ENCODE measurements at regions not wholly inside any gene's neighbourhood (a gene's known extent, or its start where the extent isn't known, plus 50 kb on each side); places are given as distances from the start of the nearest gene placed in this dataset.
A peak's percentile ranks its signal among the peaks of the same experiment; 100 is the strongest.

DNA sequence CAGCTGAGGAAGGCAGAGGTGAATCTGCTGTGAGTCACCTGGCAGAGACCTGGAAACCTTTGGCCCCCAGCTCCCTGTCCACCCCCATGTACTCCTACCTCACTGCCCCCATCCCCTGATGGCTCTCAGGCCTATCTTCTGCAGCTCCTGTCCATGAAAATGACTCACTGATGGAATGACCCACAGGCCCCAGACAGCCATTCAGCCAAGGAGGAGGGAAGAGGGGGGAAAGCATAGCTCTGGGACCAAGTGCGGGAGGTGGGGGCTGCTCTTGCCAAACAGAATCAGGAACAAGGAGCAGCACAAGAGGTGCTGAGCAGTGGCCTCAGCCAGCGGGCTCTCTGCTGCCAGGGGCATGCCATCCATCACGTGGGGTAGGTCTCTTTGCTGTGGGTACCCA is 111.4 kb upstream of the C1QTNF9B start:
- Histone ChIP-seq H4K20me1 (ENCODE audit: insufficient read depth, low read length) (no peaks in the 10 kb centered on the region), H3K4me2 (ENCODE audit: low read length) (no peak overlapping the region), H3K27me3 (ENCODE audit: low read depth, low read length) (no peaks in the 10 kb centered on the region), H3K9ac (ENCODE audit: low read length) (no peak overlapping the region), H3K4me3 (ENCODE audit: low read length) (no peak overlapping the region), H3K9me3 (ENCODE audit: insufficient read depth, low read length) (no peaks in the 10 kb centered on the region), H2AFZ (ENCODE audit: low read depth, low read length) (no peak overlapping the region), H3K36me3 (replicated peaks; ENCODE audit: low read depth, low read length) (no peaks in the 10 kb centered on the region), H3K4me1 (ENCODE audit: low read length) (peaks cover 26% of the 10 kb centered on the region), H3K27ac (ENCODE audit: low read length) (no peak overlapping the region), H3K79me2 (ENCODE audit: low read length) (no peaks in the 10 kb centered on the region)
- TF ChIP-seq, protein P1, sequence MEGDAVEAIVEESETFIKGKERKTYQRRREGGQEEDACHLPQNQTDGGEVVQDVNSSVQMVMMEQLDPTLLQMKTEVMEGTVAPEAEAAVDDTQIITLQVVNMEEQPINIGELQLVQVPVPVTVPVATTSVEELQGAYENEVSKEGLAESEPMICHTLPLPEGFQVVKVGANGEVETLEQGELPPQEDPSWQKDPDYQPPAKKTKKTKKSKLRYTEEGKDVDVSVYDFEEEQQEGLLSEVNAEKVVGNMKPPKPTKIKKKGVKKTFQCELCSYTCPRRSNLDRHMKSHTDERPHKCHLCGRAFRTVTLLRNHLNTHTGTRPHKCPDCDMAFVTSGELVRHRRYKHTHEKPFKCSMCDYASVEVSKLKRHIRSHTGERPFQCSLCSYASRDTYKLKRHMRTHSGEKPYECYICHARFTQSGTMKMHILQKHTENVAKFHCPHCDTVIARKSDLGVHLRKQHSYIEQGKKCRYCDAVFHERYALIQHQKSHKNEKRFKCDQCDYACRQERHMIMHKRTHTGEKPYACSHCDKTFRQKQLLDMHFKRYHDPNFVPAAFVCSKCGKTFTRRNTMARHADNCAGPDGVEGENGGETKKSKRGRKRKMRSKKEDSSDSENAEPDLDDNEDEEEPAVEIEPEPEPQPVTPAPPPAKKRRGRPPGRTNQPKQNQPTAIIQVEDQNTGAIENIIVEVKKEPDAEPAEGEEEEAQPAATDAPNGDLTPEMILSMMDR (IDR thresholded peaks at IDR 0.05; ENCODE audit: low read depth, low read length) = no peak
- no peak for TF ChIP-seq EZH2phosphoT487 (IDR thresholded peaks at IDR 0.05; ENCODE audit: low read depth)

DNA sequence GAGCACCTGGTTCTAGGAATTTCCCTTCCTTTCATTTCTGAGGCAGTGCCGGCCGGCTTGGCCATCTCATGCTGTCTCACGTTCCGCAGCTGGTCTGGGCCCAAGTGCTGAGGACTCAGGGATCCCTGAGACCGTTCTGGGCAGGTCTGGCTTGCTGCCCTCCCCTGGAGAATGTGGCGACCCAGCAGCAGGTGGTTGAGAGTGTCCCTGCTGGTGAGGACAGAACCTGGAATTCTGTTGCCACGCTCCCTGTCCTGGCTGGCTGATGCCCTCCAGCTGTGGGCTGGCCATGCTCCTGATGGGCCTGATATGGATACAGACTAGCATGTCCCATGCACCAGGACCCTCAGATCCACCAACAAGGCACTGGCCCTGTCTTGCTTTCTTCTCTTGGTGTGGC is 114.0 kb upstream of the C1QTNF9B start:
- Histone ChIP-seq H3K9me3 (ENCODE audit: insufficient read depth, low read length) (no peaks in the 10 kb centered on the region), H3K4me1 (ENCODE audit: low read length) (peaks cover 8% of the 10 kb centered on the region), H3K36me3 (replicated peaks; ENCODE audit: low read depth, low read length) (no peaks in the 10 kb centered on the region), H2AFZ (ENCODE audit: low read depth, low read length) (no peak overlapping the region), H3K9ac (ENCODE audit: low read length) (no peak overlapping the region), H3K4me3 (ENCODE audit: low read length) (no peak overlapping the region), H4K20me1 (ENCODE audit: insufficient read depth, low read length) (no peaks in the 10 kb centered on the region), H3K27me3 (ENCODE audit: low read depth, low read length) (no peaks in the 10 kb centered on the region), H3K27ac (ENCODE audit: low read length) (no peak overlapping the region), H3K4me2 (ENCODE audit: low read length) (no peak overlapping the region), H3K79me2 (ENCODE audit: low read length) (no peaks in the 10 kb centered on the region)
- no peak for TF ChIP-seq EZH2phosphoT487 (IDR thresholded peaks at IDR 0.05; ENCODE audit: low read depth)
- TF ChIP-seq, protein P1 (IDR thresholded peaks at IDR 0.05; ENCODE audit: low read depth, low read length) = no peak

DNA sequence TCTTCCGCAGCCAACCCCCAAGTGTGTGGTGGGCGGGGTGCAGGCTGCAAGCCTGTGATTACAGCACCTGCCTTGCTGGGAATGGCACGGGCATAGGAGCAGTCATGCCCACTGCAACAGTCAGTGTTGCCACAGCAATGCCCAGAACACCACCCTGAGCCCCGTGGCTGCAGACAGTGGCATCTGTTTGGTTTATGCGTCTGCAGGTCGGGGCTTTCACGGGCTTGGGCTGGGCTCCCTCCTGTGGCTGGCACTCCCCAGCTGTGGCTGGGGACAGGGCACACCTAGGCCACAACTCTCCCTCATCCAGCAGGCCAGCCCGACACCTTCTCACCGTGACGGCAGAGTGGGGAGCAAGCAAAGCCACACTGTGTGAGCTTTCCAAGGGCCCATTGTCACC is 115.3 kb upstream of the C1QTNF9B start:
- no peak overlapping the region for H3K27ac ChIP-seq (ENCODE audit: low read length)
- no peaks in the 10 kb centered on the region for H3K9me3 ChIP-seq (ENCODE audit: insufficient read depth, low read length)
- H3K9ac ChIP-seq (ENCODE audit: low read length) = no peak overlapping the region
- no peaks in the 10 kb centered on the region for H3K27me3 ChIP-seq (ENCODE audit: low read depth, low read length)
- no peak overlapping the region for H3K4me2 ChIP-seq (ENCODE audit: low read length)
- TF ChIP-seq, protein P1 (IDR thresholded peaks at IDR 0.05; ENCODE audit: low read depth, low read length) = peak; percentile 29; the same call in 1 of the 2 replicates
- no peak for TF ChIP-seq EZH2phosphoT487 (IDR thresholded peaks at IDR 0.05; ENCODE audit: low read depth)
- H3K4me1 ChIP-seq (ENCODE audit: low read length) = 0 out of 2 replicates have a peak, but pooled peaks cover 5% of the 10 kb centered on the region
- no peaks in the 10 kb centered on the region for H4K20me1 ChIP-seq (ENCODE audit: insufficient read depth, low read length)
- H3K4me3 ChIP-seq (ENCODE audit: low read length) = no peak overlapping the region
- H3K79me2 ChIP-seq (ENCODE audit: low read length) = no peaks in the 10 kb centered on the region
- H2AFZ ChIP-seq (ENCODE audit: low read depth, low read length) = no peak overlapping the region
- H3K36me3 ChIP-seq (replicated peaks; ENCODE audit: low read depth, low read length) = no peaks in the 10 kb centered on the region

DNA sequence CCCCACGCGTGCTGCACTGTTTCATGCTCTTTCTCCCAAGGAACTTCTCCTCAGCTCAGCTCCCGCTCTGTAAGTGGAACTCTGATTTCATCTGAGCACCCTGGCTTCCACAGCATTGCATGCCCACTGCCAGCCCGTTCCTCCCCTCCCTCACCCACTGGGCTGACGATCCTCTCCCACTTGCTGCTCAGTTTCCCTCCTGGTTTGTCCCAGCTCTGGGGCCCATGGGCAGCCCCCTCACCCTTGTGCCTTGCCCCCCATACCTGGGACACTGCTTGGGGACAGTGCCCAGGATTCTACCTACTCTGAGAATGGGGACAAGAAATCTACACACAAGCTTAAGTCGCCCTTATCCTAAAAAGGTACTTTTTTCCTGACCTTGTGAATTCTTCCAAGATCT is 115.9 kb upstream of the C1QTNF9B start:
- no peaks in the 10 kb centered on the region for H3K9me3 ChIP-seq (ENCODE audit: insufficient read depth, low read length)
- no peaks in the 10 kb centered on the region for H3K79me2 ChIP-seq (ENCODE audit: low read length)
- H4K20me1 ChIP-seq (ENCODE audit: insufficient read depth, low read length) = no peaks in the 10 kb centered on the region
- no peak overlapping the region for H3K27ac ChIP-seq (ENCODE audit: low read length)
- no peaks in the 10 kb centered on the region for H3K36me3 ChIP-seq (replicated peaks; ENCODE audit: low read depth, low read length)
- H3K27me3 ChIP-seq (ENCODE audit: low read depth, low read length) = no peaks in the 10 kb centered on the region
- H2AFZ ChIP-seq (ENCODE audit: low read depth, low read length) = no peak overlapping the region
- no peak overlapping the region for H3K4me3 ChIP-seq (ENCODE audit: low read length)
- TF ChIP-seq, protein P1 (IDR thresholded peaks at IDR 0.05; ENCODE audit: low read depth, low read length) = no peak
- TF ChIP-seq EZH2phosphoT487 (IDR thresholded peaks at IDR 0.05; ENCODE audit: low read depth) = no peak
- 0 out of 2 replicates have a peak, but pooled peaks cover 5% of the 10 kb centered on the region for H3K4me1 ChIP-seq (ENCODE audit: low read length)
- H3K9ac ChIP-seq (ENCODE audit: low read length) = no peak overlapping the region
- no peak overlapping the region for H3K4me2 ChIP-seq (ENCODE audit: low read length)

All from OCI-LY3 (cell line).